GM23248 (cell line): ENCODE measurements at regions not wholly inside any gene's neighbourhood (a gene's known extent, or its start where the extent isn't known, plus 50 kb on each side); places are given as distances from the start of the nearest gene placed in this dataset.

ENCODE experiments used
- EZH2 ChIP-seq: fragments of 200-600 bp; sonication (generic); IDR thresholded peaks from 2 replicates; pipeline ENCODE4 v1.6.1; 2018; ENCODE audit warnings: antibody characterized with exemption, mild to moderate bottlenecking; ENCODE audit not compliant: insufficient read depth, poor library complexity, severe bottlenecking
- EZH2phosphoT487 ChIP-seq: fragments of 200-600 bp; sonication (generic); IDR thresholded peaks from 2 replicates; pipeline ENCODE4 v1.6.1; 2018; ENCODE audit warnings: antibody characterized with exemption, moderate library complexity, mild to moderate bottlenecking, low read depth; ENCODE audit not compliant: insufficient read depth

GRCh38 chr11:21911061-21911460 lies 281.8 kb upstream of the ANO5 start:
- TF ChIP-seq EZH2 = no peak
- no peak for TF ChIP-seq EZH2phosphoT487
